Amniotic epithelial cell (primary cell): ENCODE measurements at regions not wholly inside any gene's neighbourhood (a gene's known extent, or its start where the extent isn't known, plus 50 kb on each side); places are given as distances from the start of the nearest gene placed in this dataset.

ENCODE experiments used
- DNase-seq: peaks from one replicate; pipeline ENCODE4 v3.0.0-alpha.2; 2010; ENCODE audit warnings: low read depth

GRCh38 chr3:55413236-55413635 lies 73.9 kb downstream of the WNT5A start:
- DNase-seq = no peak

- no peak for DNase-seq
Measured at GRCh38 chr3:55412545-55412944, 74.6 kb downstream of the WNT5A start.

GRCh38 chr3:55409806-55410205 lies 77.3 kb downstream of the WNT5A start:
- no peak for DNase-seq

- DNase-seq = no peak
Measured at GRCh38 chr3:55408193-55408826, 78.8 kb downstream of the WNT5A start.

- DNase-seq = no peak
Measured at GRCh38 chr3:55407426-55407820, 79.7 kb downstream of the WNT5A start.

GRCh38 chr3:55406696-55407425 lies 80.2 kb downstream of the WNT5A start:
- DNase-seq = peak; percentile 22

GRCh38 chr3:55405436-55405835 lies 81.7 kb downstream of the WNT5A start:
- DNase-seq = peak; percentile 60

GRCh38 chr3:55402886-55403609 lies 84.1 kb downstream of the WNT5A start:
- no peak for DNase-seq

GRCh38 chr3:55380561-55380960 lies 106.5 kb downstream of the WNT5A start:
- DNase-seq = no peak

- DNase-seq = no peak
Measured at GRCh38 chr3:55376753-55377347, 110.3 kb downstream of the WNT5A start.

- no peak for DNase-seq
Measured at GRCh38 chr3:55373423-55373822, 113.7 kb downstream of the WNT5A start.

GRCh38 chr3:55370272-55370671 lies 116.8 kb downstream of the WNT5A start:
- DNase-seq = no peak

GRCh38 chr3:55369141-55369847 lies 117.8 kb downstream of the WNT5A start:
- DNase-seq = no peak

GRCh38 chr3:55368366-55368765 lies 118.7 kb downstream of the WNT5A start:
- no peak for DNase-seq

GRCh38 chr3:55367384-55367783 lies 119.7 kb downstream of the WNT5A start:
- DNase-seq = no peak

- peak; percentile 62 for DNase-seq
Measured at GRCh38 chr3:55364421-55364820, 122.7 kb downstream of the WNT5A start.

GRCh38 chr3:55362210-55362960 lies 124.7 kb downstream of the WNT5A start:
- peak; percentile 78 for DNase-seq

- no peak for DNase-seq
Measured at GRCh38 chr3:55357796-55358195, 129.3 kb downstream of the WNT5A start.

- peak; percentile 59 for DNase-seq
Measured at GRCh38 chr3:55352668-55353067, 134.4 kb downstream of the WNT5A start.

GRCh38 chr3:55349851-55350250 lies 137.3 kb downstream of the WNT5A start:
- DNase-seq = no peak
